Activated CD8-positive, alpha-beta memory T cell treated with anti-CD3 and anti-CD28 coated beads for 48 hours (primary cell): ENCODE measurements at regions not wholly inside any gene's neighbourhood (a gene's known extent, or its start where the extent isn't known, plus 50 kb on each side); places are given as distances from the start of the nearest gene placed in this dataset.

ENCODE experiments used
- DNase-seq, 3 experiments: peaks; one replicate each; pipeline ENCODE4 v3.0.0-alpha.2; 2020; ENCODE audit warnings: low read depth in 2 of 3, low spot score in 2 of 3

GRCh38 chr21:41671859-41672542 lies 94.9 kb downstream of the RIPK4 start:
- no peak for DNase-seq

- no peak for DNase-seq
Observed at GRCh38 chr21:41671212-41671762, 95.6 kb downstream of the RIPK4 start.

GRCh38 chr21:41670056-41670805 lies 96.6 kb downstream of the RIPK4 start:
- DNase-seq = no peak

GRCh38 chr21:41669533-41669830 lies 97.4 kb downstream of the RIPK4 start:
- DNase-seq = no peak

GRCh38 chr21:41668686-41669532 lies 97.9 kb downstream of the RIPK4 start:
- no peak for DNase-seq

DNA sequence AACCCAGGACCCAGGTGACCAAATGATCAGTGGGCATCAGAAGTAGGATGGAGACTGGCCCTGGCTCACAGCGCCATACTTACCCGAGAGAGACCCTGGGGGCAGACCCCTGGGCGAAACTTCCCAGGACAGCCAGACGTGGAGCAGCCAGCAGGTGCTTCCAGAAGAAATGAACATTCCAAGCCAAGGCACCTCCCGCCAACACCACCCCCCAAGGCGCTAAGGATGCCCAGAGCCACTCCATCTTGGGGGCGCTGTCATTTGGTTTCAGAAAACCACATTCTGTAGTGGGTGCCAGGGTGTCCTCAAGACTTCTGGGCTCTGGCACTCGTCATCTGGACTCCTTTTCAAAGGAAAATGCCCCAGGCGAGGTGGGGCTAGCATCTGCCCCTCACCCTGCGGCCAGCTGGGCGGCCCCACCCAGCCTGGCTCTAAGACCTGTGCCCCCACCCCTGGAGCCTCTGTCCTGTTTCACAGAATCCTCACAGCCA lies 98.8 kb downstream of the RIPK4 start:
- no peak for DNase-seq

DNA sequence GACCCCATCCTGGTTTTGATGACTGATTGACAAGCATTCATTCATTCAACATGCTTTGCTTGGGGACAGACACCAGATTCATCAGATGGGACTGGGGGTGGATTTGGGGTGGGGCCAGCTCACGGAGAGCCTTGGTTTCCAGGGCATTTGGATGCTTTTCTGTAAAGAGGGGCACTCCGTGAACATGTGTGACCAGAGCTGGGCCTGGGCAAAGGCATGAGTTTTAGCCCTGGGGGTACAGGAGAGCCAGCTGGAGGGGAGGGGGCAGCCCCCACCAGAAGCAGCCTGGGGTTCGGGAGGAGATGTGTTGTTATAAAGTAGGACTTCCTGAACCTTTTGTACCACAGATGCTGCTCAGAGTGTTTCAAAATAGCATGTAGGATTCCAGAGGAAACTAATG lies 99.7 kb downstream of the RIPK4 start:
- DNase-seq = no peak

DNA sequence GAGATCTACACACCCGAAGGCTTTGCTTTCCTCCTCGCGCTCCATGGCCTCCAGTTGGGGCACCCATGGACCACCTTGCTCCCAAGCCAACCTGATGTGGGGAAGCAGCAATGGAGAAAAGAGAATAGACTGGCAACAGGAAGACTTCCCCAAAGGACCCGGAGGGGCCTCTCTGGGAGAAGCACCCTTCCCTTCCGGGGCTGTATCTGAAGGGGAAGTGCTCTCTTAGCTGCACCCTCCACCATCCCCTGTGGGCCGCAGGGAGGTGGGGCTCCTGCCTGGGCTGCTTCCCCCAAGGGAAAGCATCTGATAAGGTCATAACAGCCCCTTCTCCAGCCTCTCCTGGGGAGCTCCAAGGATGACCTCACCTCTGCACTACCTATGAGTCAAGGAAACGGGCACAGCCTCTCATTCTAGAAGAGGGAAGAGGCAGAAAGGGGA lies 100.2 kb downstream of the RIPK4 start:
- no peak for DNase-seq

- no peak for DNase-seq
Observed at GRCh38 chr21:41665766-41666595, 100.9 kb downstream of the RIPK4 start.

DNA sequence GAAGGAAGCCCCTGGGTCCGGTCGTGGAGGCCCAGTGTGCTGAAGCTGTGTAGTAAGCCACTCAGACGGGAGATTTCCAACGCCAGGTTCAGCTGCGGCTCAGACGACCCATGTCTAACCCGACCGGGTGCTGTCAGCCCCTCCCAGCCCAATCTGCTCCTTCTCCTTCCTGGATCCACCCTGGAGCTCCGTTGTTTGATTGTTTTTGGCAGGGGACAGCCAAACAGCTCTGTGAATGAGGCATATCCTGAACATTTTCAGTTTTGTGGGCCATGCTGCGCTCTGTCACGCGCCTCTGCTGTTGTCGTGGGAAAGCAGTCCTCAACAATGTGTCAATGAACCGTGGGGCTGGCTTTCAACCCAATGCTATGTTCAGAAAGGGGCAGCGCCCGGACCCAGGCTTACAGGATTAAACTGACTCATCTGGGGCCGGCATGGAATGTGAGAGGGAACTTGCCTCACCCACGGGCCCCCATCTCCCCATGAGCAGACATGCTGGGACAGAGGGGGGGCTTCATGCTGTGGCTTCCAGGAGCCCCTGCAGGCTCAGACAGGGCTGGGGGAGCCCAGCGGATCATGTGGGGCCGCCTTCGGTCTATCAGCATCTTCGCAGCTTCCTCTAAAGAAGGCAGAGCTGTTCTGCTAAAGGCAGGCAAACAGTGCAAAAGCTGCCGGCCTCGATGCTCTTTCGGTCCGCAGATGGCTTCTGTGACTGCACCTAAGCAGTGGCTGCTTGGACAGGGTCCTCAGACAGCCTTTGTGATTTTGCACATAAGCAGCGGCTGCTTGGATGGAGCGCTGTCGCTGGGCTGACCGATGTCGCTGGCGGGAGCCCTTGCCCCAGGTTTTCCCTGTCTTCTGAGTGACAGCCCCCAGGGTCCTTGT lies 101.7 kb downstream of the RIPK4 start:
- DNase-seq = no peak

GRCh38 chr21:41663805-41664788 lies 102.8 kb downstream of the RIPK4 start:
- DNase-seq = no peak

DNA sequence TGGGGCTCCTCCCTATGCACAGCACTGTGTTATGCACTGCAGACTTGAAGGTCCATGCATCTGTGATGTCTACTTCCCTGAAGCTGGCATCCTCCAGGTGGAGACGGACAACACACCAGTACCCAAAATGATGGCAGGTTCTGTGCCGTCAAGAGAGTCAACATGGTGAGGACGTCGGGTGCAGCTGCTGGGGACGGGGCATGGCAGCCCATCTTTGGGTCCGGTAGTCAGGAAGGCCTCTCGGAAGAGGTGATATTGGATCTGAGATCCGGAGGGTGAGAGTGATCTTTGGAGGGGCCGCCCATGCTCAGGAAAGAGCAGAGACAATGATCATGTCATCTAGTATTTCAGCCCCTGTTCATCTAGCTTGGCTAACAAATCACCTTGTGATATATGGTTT lies 104.1 kb downstream of the RIPK4 start:
- no peak for DNase-seq

- DNase-seq = no peak
Observed at GRCh38 chr21:41662161-41662560, 104.7 kb downstream of the RIPK4 start.

- no peak for DNase-seq
Observed at GRCh38 chr21:41660748-41661147, 106.1 kb downstream of the RIPK4 start.

DNA sequence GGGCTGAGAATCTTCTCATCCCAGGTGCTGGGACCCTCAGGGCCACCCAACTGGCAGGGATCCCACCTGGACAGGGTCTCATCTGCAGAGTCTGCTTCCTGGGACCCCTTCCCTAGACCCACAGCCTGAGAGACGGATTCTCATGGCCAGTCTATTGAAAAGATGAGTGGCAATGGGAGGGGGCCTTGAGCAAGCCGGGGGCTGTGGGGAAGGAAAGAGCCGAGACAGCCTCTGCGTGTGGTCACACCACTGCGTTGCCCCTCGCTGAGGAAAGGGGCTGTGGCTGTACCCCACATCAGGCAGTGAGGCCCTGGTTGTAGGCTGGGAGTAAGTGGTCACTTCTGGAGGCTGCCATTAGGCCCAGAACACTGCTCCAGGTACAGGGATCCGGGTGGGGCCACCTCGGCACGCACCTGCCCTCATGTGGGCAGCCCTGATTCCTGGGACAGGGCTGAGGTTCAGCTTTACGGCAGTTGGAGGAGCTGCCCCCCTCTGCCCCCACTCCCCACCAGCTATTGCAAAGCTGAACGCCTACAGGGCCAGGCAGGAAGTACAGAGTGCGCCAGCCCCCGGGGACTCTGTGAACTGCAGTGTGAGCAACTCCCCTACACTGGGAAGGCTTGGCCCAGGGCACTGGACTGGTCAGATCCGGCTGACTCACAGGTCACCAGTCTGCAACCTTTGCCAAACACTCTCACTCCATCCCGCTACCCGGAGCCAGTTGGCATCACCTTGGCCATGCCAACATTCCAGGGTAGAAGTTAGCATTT lies 106.9 kb downstream of the RIPK4 start:
- no peak for DNase-seq

DNA sequence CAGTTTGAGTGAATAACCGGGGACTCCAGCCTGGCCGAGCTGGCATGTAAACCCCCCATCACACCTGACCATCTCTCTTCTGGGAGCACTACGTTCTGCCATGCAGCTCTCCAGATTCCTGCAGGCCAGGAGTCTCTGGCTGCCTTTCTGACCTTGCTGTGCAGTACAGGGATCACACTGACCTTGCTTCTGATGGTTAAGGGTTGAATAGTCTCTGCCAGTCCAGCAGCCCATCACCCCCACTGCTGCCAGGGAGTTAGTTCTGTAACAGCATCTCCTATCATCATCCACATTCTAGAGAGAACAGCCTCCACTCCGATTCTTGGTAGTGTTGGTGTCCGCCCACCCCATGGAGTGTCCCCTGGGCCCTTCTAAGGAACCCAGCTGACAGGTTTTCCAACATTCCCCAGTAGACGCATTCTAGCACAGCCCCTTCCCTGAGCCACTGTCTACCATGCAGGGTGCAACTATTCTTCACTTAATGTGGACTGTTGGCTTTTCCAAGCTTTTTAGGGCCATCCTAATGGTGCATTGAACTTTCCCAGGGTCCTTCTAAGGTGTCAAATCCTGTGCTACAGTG lies 109.8 kb downstream of the RIPK4 start:
- no peak for DNase-seq

DNA sequence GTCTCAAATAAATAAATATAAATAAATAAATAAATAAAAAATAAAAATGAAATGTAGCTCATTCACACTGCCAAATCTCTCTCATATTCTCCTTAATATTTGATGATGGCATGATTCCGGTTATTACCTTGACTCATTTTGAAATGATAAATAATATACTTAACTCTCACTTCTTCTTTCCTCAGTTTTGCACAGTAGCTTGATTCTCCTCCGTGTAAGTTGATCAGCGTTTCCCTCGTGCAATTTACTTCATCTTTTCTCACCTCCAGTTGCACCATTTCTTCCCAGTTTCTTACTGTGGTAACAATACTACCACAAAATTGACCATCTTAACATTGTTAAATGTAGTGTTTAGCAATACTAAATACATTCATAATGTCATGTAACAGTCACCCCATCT lies 111.6 kb downstream of the RIPK4 start:
- no peak for DNase-seq
